A549 (cell line): ENCODE measurements at regions not wholly inside any gene's neighbourhood (a gene's known extent, or its start where the extent isn't known, plus 50 kb on each side); places are given as distances from the start of the nearest gene placed in this dataset.

Experiments used
- ATAC-seq, 2 experiments: fragments of 200-7000 bp in 1 of 2; fragments of >200 bp in 1 of 2; cut with Nextera tagmentation in 1 of 2; cut with Tn5 transposase in 1 of 2; 3 replicates each; pipeline versions ENCODE4 v1.8.0 to v1.9.1; 2018 to 2020; ENCODE audit warnings: mild to moderate bottlenecking in 1 of 2, moderate library complexity in 1 of 2
- CTCF ChIA-PET: fragments of 300-600 bp; sonication (Branson Sonifier 250); formaldehyde crosslinking; extraction: SDS; loops from one replicate; lab custom pipeline; 2021; ENCODE audit warnings: antibody characterized with exemption, inconsistent platforms; lab: Yijun Ruan, JAX
- POLR2A ChIA-PET: fragments of 350-600 bp; formaldehyde crosslinking; extraction: SDS; loops from one replicate; lab custom pipeline; 2021; ENCODE audit warnings: antibody characterized with exemption, inconsistent platforms; lab: Yijun Ruan, JAX
- DNase-seq, 2 experiments: peaks; one replicate each; pipeline versions ENCODE4 v3.0.0 to v3.0.0-alpha.2; 2011 to 2016; ENCODE audit warnings: low read depth in 1 of 2, low spot score in 1 of 2
- FAIRE-seq: peaks from 2 replicates; lab custom pipeline; 2011; peaks lifted over from hg19 to GRCh38; lab: Jason Lieb, UNC
- H3K27ac ChIP-seq, 2 experiments: fragments of >200 bp; sonication (Bioruptor Twin); formaldehyde crosslinking; 3 replicates each; pipeline ENCODE4 v1.5.1; 2016 to 2017
- H3K4me1 ChIP-seq: fragments of >200 bp; sonication (Bioruptor Twin); formaldehyde crosslinking; 3 replicates; pipeline ENCODE4 v1.6.1; 2016
- H3K4me2 ChIP-seq: fragments of >200 bp; sonication (Bioruptor Twin); formaldehyde crosslinking; 3 replicates; pipeline ENCODE4 v1.6.1; 2016
- H3K4me3 ChIP-seq: fragments of >200 bp; sonication (Bioruptor Twin); formaldehyde crosslinking; 3 replicates; pipeline ENCODE4 v1.5.1; 2016
- H3K9me3 ChIP-seq: fragments of >200 bp; sonication (Bioruptor Twin); formaldehyde crosslinking; 3 replicates; pipeline ENCODE4 v1.6.1; 2016
- BCL3 ChIP-seq: fragments of >200 bp; sonication (Bioruptor Twin); formaldehyde crosslinking; IDR thresholded peaks from 3 replicates; pipeline ENCODE4 v1.6.1; 2016
- CBX8 ChIP-seq: fragments of 200-600 bp; sonication (generic); IDR thresholded peaks from 2 replicates; pipeline ENCODE4 v1.6.1; 2016
- CHD4 ChIP-seq: fragments of 200-600 bp; sonication (generic); IDR thresholded peaks from 2 replicates; pipeline ENCODE4 v1.6.1; 2016; ENCODE audit warnings: antibody characterized with exemption, mild to moderate bottlenecking, borderline replicate concordance
- E2F6 ChIP-seq: IDR thresholded peaks from 2 replicates; pipeline ENCODE4 v1.6.1; 2012; ENCODE audit warnings: low read depth, borderline replicate concordance
- EP300 ChIP-seq, 2 experiments: fragments of >200 bp; sonication (Bioruptor Twin); formaldehyde crosslinking; IDR thresholded peaks; 2 replicates in 1 of 2; 3 replicates in 1 of 2; pipeline ENCODE4 v1.6.1; 2016 to 2017
- ESRRA ChIP-seq: fragments of 150-350 bp; IDR thresholded peaks from 2 replicates; pipeline ENCODE4 v1.6.1; 2014; ENCODE audit warnings: mild to moderate bottlenecking, low read length, borderline replicate concordance
- FOSB ChIP-seq: fragments of 250-450 bp; sonication (Bioruptor Pico); IDR thresholded peaks from 2 replicates; pipeline ENCODE4 v1.5.0; 2020; ENCODE audit warnings: mild to moderate bottlenecking, moderate library complexity
- FOSL2 ChIP-seq, 2 experiments: fragments of 450-650 bp in 1 of 2; fragments of >200 bp in 1 of 2; sonication (Bioruptor Twin) in 1 of 2; formaldehyde crosslinking; IDR thresholded peaks; 2 replicates each; pipeline versions ENCODE4 v1.5.0 to v1.6.1; 2016 to 2020; ENCODE audit warnings: mild to moderate bottlenecking in 1 of 2, moderate library complexity in 1 of 2
- FOXS1 ChIP-seq: fragments of 250-450 bp; sonication (Bioruptor Pico); IDR thresholded peaks from 2 replicates; pipeline ENCODE4 v1.5.0; 2020; ENCODE audit warnings: mild to moderate bottlenecking, moderate library complexity
- HDAC2 ChIP-seq: fragments of 200-600 bp; sonication (generic); IDR thresholded peaks from 2 replicates; pipeline ENCODE4 v1.6.1; 2016
- HOXB13 ChIP-seq: fragments of 250-450 bp; sonication (Bioruptor Pico); IDR thresholded peaks from 2 replicates; pipeline ENCODE4 v1.5.0; 2020; ENCODE audit warnings: low read depth, mild to moderate bottlenecking, moderate library complexity
- KDM1A ChIP-seq: fragments of 200-600 bp; sonication (generic); IDR thresholded peaks from 2 replicates; pipeline ENCODE4 v1.6.1; 2016; ENCODE audit warnings: low read depth, mild to moderate bottlenecking
- KDM5A ChIP-seq: fragments of 200-600 bp; sonication (generic); IDR thresholded peaks from 2 replicates; pipeline ENCODE4 v1.6.1; 2016; ENCODE audit warnings: antibody characterized with exemption, mild to moderate bottlenecking
- MAX ChIP-seq: IDR thresholded peaks from 2 replicates; pipeline ENCODE4 v1.6.1; 2012
- MYC ChIP-seq: IDR thresholded peaks from 2 replicates; pipeline ENCODE4 v1.6.1; 2012; ENCODE audit warnings: mild to moderate bottlenecking, inconsistent platforms, low read length, improper control_type of control experiment, borderline replicate concordance
- NFE2L2 ChIP-seq: fragments of 150-350 bp; conservative IDR thresholded peaks from 2 replicates; pipeline ENCODE4 v1.6.1; 2014; ENCODE audit warnings: low read length
- NPAS2 ChIP-seq: fragments of 250-450 bp; sonication (Bioruptor Pico); IDR thresholded peaks from 2 replicates; pipeline ENCODE4 v1.8.0; 2022; ENCODE audit warnings: mild to moderate bottlenecking, moderate library complexity, borderline replicate concordance
- POLR2A ChIP-seq: IDR thresholded peaks from 2 replicates; pipeline ENCODE4 v1.6.1; 2012; ENCODE audit warnings: mild to moderate bottlenecking, low read length
- RAD21 ChIP-seq, 2 experiments: fragments of >200 bp in 1 of 2; sonication (Bioruptor Twin) in 1 of 2; formaldehyde crosslinking in 1 of 2; IDR thresholded peaks in 1 of 2; conservative IDR thresholded peaks in 1 of 2; 2 replicates in 1 of 2; 3 replicates in 1 of 2; pipeline ENCODE4 v1.6.1; 2012 to 2018; ENCODE audit warnings: inconsistent platforms in 1 of 2
- RFX5 ChIP-seq: fragments of 450-650 bp; IDR thresholded peaks from 2 replicates; pipeline ENCODE4 v1.7.1; 2014; ENCODE audit warnings: antibody characterized with exemption, mild to moderate bottlenecking, moderate library complexity
- ZSCAN20 ChIP-seq: fragments of 250-450 bp; sonication (Bioruptor Pico); IDR thresholded peaks from 2 replicates; pipeline ENCODE4 v1.8.0; 2022; ENCODE audit warnings: mild to moderate bottlenecking, moderate library complexity
- WGBS: methylation state at CpG from one replicate; pipeline ENCODE4 v1.1.6; 2017; ENCODE audit errors: missing lambda C conversion rate; 5-methylcytosine and 5-hydroxymethylcytosine counted together
- TF ChIP-seq, protein P1 (sequence below): fragments of 200-600 bp; sonication (generic); IDR thresholded peaks from 2 replicates; pipeline ENCODE4 v1.6.1; 2016; ENCODE audit warnings: antibody characterized with exemption, mild to moderate bottlenecking, moderate library complexity

GRCh38 chr3:95389725-95390313 is 1327.0 kb downstream of the NSUN3 start:
- TF ChIP-seq FOXS1 (CRISPR knock-in tag) (no peak), RAD21 (conservative IDR thresholded peaks at IDR 0.05 in 1 of 2, IDR thresholded peaks at IDR 0.05 in 1 of 2) (no peak), ZSCAN20 (CRISPR knock-in tag) (no peak), KDM1A (no peak), FOSB (CRISPR knock-in tag) (no peak), HDAC2 (no peak), BCL3 (no peak), CBX8 (no peak), EP300 (IDR thresholded peaks at IDR 0.05) (no peak), NFE2L2 (no peak), MYC (no peak), POLR2A (no peak), E2F6 (no peak), RFX5 (no peak), HOXB13 (CRISPR knock-in tag) (no peak), KDM5A (no peak)
- TF ChIP-seq, protein P1, sequence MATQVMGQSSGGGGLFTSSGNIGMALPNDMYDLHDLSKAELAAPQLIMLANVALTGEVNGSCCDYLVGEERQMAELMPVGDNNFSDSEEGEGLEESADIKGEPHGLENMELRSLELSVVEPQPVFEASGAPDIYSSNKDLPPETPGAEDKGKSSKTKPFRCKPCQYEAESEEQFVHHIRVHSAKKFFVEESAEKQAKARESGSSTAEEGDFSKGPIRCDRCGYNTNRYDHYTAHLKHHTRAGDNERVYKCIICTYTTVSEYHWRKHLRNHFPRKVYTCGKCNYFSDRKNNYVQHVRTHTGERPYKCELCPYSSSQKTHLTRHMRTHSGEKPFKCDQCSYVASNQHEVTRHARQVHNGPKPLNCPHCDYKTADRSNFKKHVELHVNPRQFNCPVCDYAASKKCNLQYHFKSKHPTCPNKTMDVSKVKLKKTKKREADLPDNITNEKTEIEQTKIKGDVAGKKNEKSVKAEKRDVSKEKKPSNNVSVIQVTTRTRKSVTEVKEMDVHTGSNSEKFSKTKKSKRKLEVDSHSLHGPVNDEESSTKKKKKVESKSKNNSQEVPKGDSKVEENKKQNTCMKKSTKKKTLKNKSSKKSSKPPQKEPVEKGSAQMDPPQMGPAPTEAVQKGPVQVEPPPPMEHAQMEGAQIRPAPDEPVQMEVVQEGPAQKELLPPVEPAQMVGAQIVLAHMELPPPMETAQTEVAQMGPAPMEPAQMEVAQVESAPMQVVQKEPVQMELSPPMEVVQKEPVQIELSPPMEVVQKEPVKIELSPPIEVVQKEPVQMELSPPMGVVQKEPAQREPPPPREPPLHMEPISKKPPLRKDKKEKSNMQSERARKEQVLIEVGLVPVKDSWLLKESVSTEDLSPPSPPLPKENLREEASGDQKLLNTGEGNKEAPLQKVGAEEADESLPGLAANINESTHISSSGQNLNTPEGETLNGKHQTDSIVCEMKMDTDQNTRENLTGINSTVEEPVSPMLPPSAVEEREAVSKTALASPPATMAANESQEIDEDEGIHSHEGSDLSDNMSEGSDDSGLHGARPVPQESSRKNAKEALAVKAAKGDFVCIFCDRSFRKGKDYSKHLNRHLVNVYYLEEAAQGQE, result no peak
- WGBS, result 44% methylated on average over 3 of the region's 3 CpGs
- POLR2A ChIA-PET, result no interaction called here
- Histone ChIP-seq H3K4me1 (no peaks in the 10 kb centered on the region), H3K27ac (no peak overlapping the region), H3K4me2 (no peak overlapping the region), H3K4me3 (no peak overlapping the region), H3K9me3 (no peaks in the 10 kb centered on the region)
- FAIRE-seq (no peak), DNase-seq (no peak), ATAC-seq (no peak)
- CTCF ChIA-PET, result no interaction called here

- Histone ChIP-seq H3K4me3 (no peak overlapping the region), H3K27ac (no peak overlapping the region), H3K9me3 (no peaks in the 10 kb centered on the region), H3K4me1 (no peaks in the 10 kb centered on the region), H3K4me2 (no peak overlapping the region)
- no peak for TF ChIP-seq NPAS2
- no peak for TF ChIP-seq ESRRA
- TF ChIP-seq CHD4, result no peak
- no peak for TF ChIP-seq KDM1A
- no peak for TF ChIP-seq FOSL2 (IDR thresholded peaks at IDR 0.05)
- no peak for TF ChIP-seq FOSL2 (CRISPR knock-in tag; IDR thresholded peaks at IDR 0.05)
- no peak for TF ChIP-seq NFE2L2
- TF ChIP-seq MAX, result no peak
- TF ChIP-seq KDM5A, result no peak
- ChIA-PET POLR2A (no interaction called here), CTCF (no interaction called here)
- FAIRE-seq, result no peak
- WGBS, result 49% methylated on average over 2 of the region's 2 CpGs
- no peak for ATAC-seq
- DNase-seq, result no peak
These were observed 1331.4 kb downstream of the NSUN3 start for GRCh38 chr3:95394286-95394685.
